ENCODE measurements at regions not wholly inside any gene's neighbourhood (a gene's known extent, or its start where the extent isn't known, plus 50 kb on each side); places are given as distances from the start of the nearest gene placed in this dataset.

GRCh38 chr6:12575961-12576360 lies 140.6 kb upstream of the PHACTR1 start:
- Histone ChIP-seq H3K4me1 (peaks cover 46% of the 10 kb centered on the region), H3K4me3 (ENCODE audit: low read depth, low read length) (no peak overlapping the region), H3K9me3 (peaks cover 6% of the 10 kb centered on the region; the same call in 1 of the 2 replicates), H3K27me3 (replicated peaks; ENCODE audit: control insufficient read depth, insufficient read depth, low read length) (no peaks in the 10 kb centered on the region), H3K36me3 (ENCODE audit: control insufficient read depth, insufficient read depth, low read length) (no peaks in the 10 kb centered on the region)
- peaks cover 35% of the 10 kb centered on the region for H3K4me1 Mint-ChIP-seq (ENCODE audit: low read depth, unreplicated experiment)
- peak overlapping the region; percentile 5 for H3K27ac Mint-ChIP-seq (ENCODE audit: unreplicated experiment)
- H3K27me3 Mint-ChIP-seq (ENCODE audit: insufficient read depth, unreplicated experiment): no peaks in the 10 kb centered on the region
- no peaks in the 10 kb centered on the region for H3K36me3 Mint-ChIP-seq (ENCODE audit: insufficient read depth, unreplicated experiment)
- intact Hi-C loops (cut with micrococcal nuclease; ENCODE audit: unreplicated experiment): no loop called here
- no peak for DNase-seq
- peaks cover 18% of the 10 kb centered on the region for H3K9me3 Mint-ChIP-seq (ENCODE audit: unreplicated experiment)
- ChIA-PET CTCF (no interaction called here), POLR2A (no interaction called here)
- TF ChIP-seq CTCF (IDR thresholded peaks at IDR 0.05; ENCODE audit: insufficient read depth in 1 of 2, low read depth in 1 of 2, low read length in 1 of 2, severe bottlenecking in 1 of 2, unreplicated experiment in 1 of 2): no peak
- no TSS peak for BruUV-seq (replicated peaks)
- no peak overlapping the region for H3K4me3 Mint-ChIP-seq (ENCODE audit: unreplicated experiment)

GRCh38 chr6:12576389-12576788 lies 140.2 kb upstream of the PHACTR1 start:
- ChIA-PET POLR2A (no interaction called here), CTCF (no interaction called here)
- Mint-ChIP-seq H3K36me3 (ENCODE audit: insufficient read depth, unreplicated experiment) (no peaks in the 10 kb centered on the region), H3K4me1 (ENCODE audit: low read depth, unreplicated experiment) (peaks cover 35% of the 10 kb centered on the region), H3K4me3 (ENCODE audit: unreplicated experiment) (no peak overlapping the region), H3K27ac (ENCODE audit: unreplicated experiment) (no peak overlapping the region), H3K9me3 (ENCODE audit: unreplicated experiment) (peaks cover 18% of the 10 kb centered on the region), H3K27me3 (ENCODE audit: insufficient read depth, unreplicated experiment) (no peaks in the 10 kb centered on the region)
- Histone ChIP-seq H3K9me3 (peaks cover 6% of the 10 kb centered on the region; the same call in 1 of the 2 replicates), H3K4me3 (ENCODE audit: low read depth, low read length) (no peak overlapping the region), H3K36me3 (ENCODE audit: control insufficient read depth, insufficient read depth, low read length) (no peaks in the 10 kb centered on the region), H3K27me3 (replicated peaks; ENCODE audit: control insufficient read depth, insufficient read depth, low read length) (no peaks in the 10 kb centered on the region), H3K4me1 (peaks cover 46% of the 10 kb centered on the region)
- BruUV-seq (replicated peaks): no TSS peak
- no peak for TF ChIP-seq CTCF (IDR thresholded peaks at IDR 0.05; ENCODE audit: insufficient read depth in 1 of 2, low read depth in 1 of 2, low read length in 1 of 2, severe bottlenecking in 1 of 2, unreplicated experiment in 1 of 2)
- DNase-seq: no peak
- intact Hi-C loops (cut with micrococcal nuclease; ENCODE audit: unreplicated experiment): no loop called here

- ChIA-PET CTCF (no interaction called here), POLR2A (no interaction called here)
- Mint-ChIP-seq H3K36me3 (ENCODE audit: insufficient read depth, unreplicated experiment) (no peaks in the 10 kb centered on the region), H3K4me3 (ENCODE audit: unreplicated experiment) (no peak overlapping the region), H3K27me3 (ENCODE audit: insufficient read depth, unreplicated experiment) (no peaks in the 10 kb centered on the region), H3K27ac (ENCODE audit: unreplicated experiment) (peak overlapping the region; percentile 31), H3K9me3 (ENCODE audit: unreplicated experiment) (peaks cover 18% of the 10 kb centered on the region), H3K4me1 (ENCODE audit: low read depth, unreplicated experiment) (peaks cover 35% of the 10 kb centered on the region)
- no peaks in the 10 kb centered on the region for H3K27me3 ChIP-seq (replicated peaks; ENCODE audit: control insufficient read depth, insufficient read depth, low read length)
- peak in 1 of 2 experiments; percentile 16 for DNase-seq
- peaks cover 6% of the 10 kb centered on the region; the same call in 1 of the 2 replicates for H3K9me3 ChIP-seq
- peaks cover 46% of the 10 kb centered on the region for H3K4me1 ChIP-seq
- no peak for TF ChIP-seq CTCF (IDR thresholded peaks at IDR 0.05; ENCODE audit: insufficient read depth in 1 of 2, low read depth in 1 of 2, low read length in 1 of 2, severe bottlenecking in 1 of 2, unreplicated experiment in 1 of 2)
- intact Hi-C loops (cut with micrococcal nuclease; ENCODE audit: unreplicated experiment): no loop called here
- no TSS peak for BruUV-seq (replicated peaks)
- no peaks in the 10 kb centered on the region for H3K36me3 ChIP-seq (ENCODE audit: control insufficient read depth, insufficient read depth, low read length)
- H3K4me3 ChIP-seq (ENCODE audit: low read depth, low read length): no peak overlapping the region
Measured at GRCh38 chr6:12577124-12577850, 139.3 kb upstream of the PHACTR1 start.
